ENCODE measurements at regions not wholly inside any gene's neighbourhood (a gene's known extent, or its start where the extent isn't known, plus 50 kb on each side); places are given as distances from the start of the nearest gene placed in this dataset.

DNA sequence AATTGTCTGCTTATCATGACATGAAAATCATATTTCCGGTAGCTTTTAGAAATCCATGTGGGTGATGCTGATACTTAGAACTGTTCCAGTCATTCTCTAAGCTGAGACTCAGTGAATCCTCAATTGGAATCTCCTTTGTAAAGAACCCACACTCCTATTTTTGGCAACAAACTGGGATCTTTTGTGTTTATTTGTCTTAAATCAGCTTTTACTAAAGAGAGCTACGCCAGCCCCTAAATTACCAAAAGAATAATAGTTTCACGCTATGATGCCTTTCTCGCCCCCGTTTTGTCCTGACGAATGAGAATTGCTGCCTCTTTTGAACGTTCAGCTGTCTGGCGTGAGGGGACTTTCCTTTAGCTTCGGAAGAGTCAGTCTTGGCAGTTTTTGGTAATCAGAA, 195.9 kb downstream of the SHOX start:
- TF ChIP-seq, protein P1, sequence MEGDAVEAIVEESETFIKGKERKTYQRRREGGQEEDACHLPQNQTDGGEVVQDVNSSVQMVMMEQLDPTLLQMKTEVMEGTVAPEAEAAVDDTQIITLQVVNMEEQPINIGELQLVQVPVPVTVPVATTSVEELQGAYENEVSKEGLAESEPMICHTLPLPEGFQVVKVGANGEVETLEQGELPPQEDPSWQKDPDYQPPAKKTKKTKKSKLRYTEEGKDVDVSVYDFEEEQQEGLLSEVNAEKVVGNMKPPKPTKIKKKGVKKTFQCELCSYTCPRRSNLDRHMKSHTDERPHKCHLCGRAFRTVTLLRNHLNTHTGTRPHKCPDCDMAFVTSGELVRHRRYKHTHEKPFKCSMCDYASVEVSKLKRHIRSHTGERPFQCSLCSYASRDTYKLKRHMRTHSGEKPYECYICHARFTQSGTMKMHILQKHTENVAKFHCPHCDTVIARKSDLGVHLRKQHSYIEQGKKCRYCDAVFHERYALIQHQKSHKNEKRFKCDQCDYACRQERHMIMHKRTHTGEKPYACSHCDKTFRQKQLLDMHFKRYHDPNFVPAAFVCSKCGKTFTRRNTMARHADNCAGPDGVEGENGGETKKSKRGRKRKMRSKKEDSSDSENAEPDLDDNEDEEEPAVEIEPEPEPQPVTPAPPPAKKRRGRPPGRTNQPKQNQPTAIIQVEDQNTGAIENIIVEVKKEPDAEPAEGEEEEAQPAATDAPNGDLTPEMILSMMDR (IDR thresholded peaks at IDR 0.05), result no peak
- no peak for TF ChIP-seq POLR2AphosphoS5 (IDR thresholded peaks at IDR 0.05)
- no peak for TF ChIP-seq POLR2A (IDR thresholded peaks at IDR 0.05)
- TF ChIP-seq EP300 (IDR thresholded peaks at IDR 0.05; ENCODE audit: low read depth), result no peak
